ENCODE measurements at regions not wholly inside any gene's neighbourhood (a gene's known extent, or its start where the extent isn't known, plus 50 kb on each side); places are given as distances from the start of the nearest gene placed in this dataset.

- TF ChIP-seq POLR2A (IDR thresholded peaks at IDR 0.05) = no peak
- TF ChIP-seq, protein P1, sequence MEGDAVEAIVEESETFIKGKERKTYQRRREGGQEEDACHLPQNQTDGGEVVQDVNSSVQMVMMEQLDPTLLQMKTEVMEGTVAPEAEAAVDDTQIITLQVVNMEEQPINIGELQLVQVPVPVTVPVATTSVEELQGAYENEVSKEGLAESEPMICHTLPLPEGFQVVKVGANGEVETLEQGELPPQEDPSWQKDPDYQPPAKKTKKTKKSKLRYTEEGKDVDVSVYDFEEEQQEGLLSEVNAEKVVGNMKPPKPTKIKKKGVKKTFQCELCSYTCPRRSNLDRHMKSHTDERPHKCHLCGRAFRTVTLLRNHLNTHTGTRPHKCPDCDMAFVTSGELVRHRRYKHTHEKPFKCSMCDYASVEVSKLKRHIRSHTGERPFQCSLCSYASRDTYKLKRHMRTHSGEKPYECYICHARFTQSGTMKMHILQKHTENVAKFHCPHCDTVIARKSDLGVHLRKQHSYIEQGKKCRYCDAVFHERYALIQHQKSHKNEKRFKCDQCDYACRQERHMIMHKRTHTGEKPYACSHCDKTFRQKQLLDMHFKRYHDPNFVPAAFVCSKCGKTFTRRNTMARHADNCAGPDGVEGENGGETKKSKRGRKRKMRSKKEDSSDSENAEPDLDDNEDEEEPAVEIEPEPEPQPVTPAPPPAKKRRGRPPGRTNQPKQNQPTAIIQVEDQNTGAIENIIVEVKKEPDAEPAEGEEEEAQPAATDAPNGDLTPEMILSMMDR (IDR thresholded peaks at IDR 0.05) = no peak
Observed at GRCh38 chr11:131077340-131077739, 161.1 kb upstream of the SNX19 start.
